Medulla oblongata (tissue), 1 donor: ENCODE measurements at regions not wholly inside any gene's neighbourhood (a gene's known extent, or its start where the extent isn't known, plus 50 kb on each side); places are given as distances from the start of the nearest gene placed in this dataset.
"Not testable (repeated sequence)": the region's sequence is repeated elsewhere in the genome, so short reads cannot be mapped to it uniquely, and the experiment has no call there.

Experiments used
- DNase-seq: peaks from one replicate; pipeline ENCODE4 v3.0.0-alpha.2; 2015; ENCODE audit errors: extremely low spot score

DNA sequence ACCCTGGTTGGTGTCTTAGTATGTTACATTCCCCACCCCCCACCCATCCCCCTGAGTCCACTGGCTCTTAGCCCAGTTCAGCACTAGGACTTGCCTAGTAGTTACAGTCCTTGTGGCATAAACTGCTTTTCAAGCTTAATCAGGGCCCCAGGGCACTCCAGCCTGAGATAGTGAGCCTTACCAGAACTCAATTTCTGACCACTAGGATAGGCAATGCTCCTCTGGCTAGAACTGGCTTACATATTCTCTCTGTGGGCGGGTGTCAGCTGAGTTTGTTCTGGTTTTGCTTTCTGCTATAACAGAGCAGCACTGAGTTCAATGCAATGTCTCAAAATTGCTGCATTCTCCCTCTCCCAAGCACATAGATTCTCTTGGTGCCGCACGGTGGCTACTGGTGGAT is 391.4 kb upstream of the DIPK2B start:
- DNase-seq, result no peak

DNA sequence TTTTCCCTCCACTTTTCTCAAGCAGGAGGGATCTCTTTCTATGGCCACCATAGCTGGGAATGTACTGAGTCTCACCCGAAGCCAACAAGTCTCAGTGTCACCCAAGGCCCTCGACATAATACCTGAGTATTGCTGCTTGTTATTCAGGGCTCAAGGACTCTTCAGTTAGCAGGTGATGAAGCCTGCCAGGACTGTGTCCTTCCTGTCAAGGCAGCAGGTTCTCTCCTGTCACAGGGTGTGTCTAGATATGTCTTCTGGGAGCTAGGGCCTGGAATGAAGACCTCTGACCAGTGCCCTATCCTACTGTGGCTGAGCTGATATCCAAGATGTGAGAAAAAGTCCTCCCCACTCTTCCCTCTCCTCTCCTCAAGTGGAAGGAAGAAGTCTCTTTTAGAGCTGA is 391.0 kb upstream of the DIPK2B start:
- no peak for DNase-seq

DNA sequence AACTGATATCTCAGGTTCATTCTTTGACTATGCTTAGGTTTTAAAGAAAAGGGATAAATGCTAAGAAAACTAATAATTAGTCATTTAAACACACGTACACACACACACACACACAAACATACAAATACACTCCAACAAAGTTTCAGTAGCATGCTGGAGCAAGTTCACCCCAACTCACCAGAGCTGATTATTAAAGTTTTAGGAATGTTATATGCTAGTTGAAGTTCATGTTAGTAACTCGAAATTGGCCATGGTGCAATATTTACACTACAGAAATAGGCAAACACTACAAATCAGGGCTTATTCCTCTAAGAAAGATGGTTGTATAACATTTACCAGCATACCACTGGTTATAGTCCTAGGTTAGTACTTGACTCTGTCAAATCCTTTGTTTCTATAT is 384.0 kb upstream of the DIPK2B start:
- DNase-seq, result no peak

DNA sequence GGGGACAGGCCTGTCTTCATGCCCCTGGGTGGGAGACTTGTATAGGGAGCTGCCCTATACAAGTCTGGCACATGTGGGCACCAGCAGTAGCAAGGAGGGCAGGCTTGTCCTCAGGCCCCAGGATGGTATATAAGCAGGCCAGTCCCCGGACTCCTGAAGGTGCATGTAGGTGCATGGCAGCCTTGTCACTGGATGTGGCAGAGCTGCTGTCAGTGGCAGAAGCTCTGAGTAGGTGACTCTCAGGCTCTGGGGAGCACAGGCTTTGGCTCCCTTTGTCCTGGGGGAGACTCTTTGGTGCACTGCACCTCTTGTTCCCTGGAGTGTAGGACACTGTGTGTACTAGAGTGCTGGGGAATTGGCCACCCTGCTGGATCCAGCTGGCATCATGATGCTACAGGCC is 376.7 kb upstream of the DIPK2B start:
- no peak for DNase-seq

DNA sequence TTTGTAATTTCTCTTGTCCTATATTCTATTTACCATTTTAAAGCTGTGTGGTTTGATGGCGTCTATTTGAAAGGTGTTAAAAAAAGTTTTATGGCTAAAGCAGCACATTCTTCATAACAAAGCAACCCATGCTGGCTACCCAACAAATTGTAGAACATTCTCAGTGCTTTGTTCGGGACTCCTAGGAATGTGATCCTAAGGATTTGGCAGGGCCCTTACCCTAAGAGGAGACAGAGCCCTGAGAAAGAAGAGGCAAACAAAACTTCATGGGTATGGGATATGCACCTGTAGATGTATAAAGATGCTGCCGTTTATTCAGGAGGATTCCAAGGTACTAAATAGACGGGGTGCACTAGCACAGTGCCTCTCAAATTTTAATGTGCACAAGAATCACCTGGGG is 370.8 kb upstream of the DIPK2B start:
- DNase-seq, result no peak

DNA sequence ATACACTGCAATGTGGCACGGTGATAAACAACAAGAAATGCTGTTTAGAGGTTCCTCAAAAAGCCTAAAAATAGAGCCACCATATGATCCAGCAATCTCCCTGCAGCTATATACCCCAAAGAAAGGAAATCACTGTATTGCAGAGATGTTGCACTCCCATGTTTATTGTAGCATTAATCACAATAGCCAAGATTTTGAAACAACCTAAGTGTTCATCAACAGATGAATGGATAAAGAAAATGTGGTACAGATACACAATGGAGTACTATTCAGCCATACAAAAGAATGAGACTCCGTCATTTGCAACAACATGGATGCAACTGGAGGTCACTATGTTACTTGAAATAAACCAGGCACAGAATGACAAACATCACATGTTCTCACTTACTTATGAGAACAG is 365.8 kb upstream of the DIPK2B start:
- no peak for DNase-seq

DNA sequence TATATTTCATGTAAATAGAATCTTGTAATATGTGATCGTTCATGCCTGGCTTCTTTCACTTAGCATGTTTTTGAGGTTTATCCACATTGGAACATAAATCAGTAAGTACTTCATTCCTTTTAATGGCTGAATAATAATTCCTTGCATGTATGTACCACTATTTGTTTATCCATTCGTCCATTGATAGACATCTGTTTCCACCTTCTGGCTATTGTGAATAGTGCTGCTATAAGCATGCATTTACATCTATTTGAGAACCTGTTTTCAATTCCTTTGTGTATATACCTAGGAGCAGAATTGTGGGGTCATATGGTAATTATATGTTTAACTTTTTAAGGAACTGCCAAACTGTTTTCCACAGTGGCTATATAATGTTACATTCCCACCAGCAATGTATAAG is 356.7 kb upstream of the DIPK2B start:
- DNase-seq, result no peak

DNA sequence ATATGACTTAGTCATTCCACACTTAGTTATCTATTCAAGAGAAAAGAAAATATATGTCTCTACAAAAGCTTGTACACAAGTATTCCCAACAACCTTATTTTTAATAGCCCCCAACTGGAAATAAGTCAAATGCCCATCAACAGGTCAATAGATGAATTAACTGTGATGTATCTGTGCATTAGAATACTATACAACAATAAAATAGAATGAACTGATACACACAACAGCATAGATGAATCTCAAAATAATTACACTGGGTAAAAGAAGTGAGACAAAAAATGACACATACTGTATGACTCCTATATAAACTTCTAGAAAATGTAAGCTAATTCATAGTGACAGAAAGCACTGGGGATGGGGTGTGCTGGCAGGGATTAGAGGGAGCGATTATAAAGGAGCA is 354.1 kb upstream of the DIPK2B start:
- DNase-seq, result no peak

DNA sequence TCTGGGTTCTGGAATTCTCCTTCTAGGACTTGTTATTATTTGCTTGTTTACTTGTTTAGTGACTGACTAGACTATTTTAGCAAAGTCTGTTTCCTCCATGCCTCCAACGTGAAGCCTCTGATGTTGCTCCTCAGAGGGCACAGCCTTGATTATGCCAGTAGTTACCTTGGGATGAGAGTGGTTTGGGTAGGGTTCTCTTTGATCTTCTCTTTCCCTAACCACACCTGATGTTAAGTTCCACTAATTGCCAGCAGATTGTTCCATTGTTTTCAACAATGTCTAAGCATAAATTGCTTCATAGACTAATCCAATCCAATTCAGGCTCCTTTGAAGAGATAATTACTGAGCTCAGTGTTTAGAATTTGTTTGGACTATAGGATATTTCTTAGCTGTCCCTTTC is 352.7 kb upstream of the DIPK2B start:
- DNase-seq, result no peak

DNA sequence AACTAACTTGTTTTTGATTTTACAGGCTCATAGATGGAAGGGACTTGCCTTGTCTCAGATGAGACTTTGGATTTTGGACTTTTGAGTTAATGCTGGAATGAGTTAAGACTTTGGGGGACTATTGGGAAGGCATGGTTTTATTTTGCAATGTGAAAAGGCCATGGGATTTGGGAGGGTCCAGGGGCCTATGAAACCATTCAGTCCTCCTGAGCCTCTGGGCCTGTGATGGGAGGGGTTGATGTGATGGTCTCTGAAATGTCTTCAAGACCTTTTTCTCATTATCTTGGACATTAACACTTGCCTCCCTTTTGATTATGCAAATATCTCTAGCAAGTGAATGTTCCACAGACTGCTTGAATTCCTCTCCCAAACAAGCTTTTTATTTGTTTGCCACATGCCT is 346.0 kb upstream of the DIPK2B start:
- DNase-seq, result not testable (repeated sequence)

DNA sequence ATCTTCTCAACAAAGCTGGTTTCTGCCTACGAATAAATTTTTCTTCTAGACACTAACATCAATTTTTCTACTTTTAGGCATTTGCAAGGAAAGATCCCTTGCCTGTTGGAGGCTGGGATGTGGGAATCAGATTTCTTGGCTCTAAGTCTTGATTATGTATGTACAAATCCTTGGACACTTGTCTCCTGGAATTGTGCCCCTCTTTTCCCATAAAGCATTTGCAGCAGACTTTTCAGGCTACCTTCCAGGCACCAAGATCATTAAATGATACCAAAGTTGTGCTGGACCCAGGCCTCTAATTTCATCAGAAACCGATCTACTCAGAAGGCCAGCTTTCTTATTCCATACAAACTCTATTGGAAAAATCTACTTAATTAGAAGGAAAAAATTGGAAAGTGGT is 339.5 kb upstream of the DIPK2B start:
- DNase-seq, result no peak

DNA sequence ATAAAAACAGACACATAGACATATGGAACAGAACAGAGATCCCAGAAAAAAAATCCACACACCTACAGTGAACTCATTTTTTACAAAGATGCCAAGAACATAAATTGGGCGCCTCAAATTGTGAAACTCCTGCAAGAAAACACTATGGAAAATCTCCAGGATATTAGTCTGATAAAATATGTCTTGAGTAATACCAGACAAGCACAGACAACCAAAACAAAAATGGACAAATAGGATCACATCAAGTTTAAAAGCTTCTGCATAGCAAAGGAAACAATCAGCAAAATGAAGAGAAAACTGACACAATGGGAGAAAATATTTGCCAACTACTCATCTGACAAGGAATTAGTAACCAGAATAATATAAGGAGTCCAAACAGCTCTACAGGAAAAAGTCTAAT is 337.3 kb upstream of the DIPK2B start:
- no peak for DNase-seq

DNA sequence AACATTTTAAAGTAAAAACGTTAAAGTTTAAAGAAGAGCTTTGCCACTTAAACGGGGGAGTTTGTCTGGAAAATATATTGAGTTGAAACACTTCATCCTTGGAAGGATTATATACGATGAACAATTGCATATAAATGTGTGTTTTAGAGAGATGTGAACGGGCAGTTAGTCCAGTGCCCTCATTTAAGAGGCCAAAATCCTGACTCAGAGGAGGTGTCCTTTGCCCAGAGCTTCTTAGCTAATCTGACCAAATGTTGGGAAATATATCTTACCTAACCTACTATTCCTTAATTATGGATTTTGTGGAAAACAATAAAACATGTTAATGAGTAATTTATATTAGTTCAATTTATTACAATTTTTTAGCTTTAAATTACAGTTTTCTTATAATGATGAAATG is 327.2 kb upstream of the DIPK2B start:
- no peak for DNase-seq

DNA sequence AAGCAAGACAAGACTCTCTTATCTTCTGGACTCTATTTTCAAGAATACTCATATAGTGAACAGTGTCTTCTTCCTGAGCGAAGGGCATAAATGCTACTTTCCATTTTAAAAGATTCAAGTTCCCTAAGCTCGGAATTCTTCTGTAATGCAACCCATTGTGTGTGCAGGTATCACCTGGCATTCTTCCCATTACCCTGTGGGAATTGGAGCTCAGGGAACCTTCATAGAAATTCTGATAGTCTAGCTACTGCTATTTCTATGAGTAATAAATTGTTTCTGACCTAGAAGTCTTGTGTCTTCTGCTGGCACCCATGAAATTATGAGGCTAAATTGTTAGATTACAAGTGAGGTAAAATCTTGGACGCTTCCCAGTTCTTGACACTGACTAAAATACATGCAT is 324.1 kb upstream of the DIPK2B start:
- no peak for DNase-seq

DNA sequence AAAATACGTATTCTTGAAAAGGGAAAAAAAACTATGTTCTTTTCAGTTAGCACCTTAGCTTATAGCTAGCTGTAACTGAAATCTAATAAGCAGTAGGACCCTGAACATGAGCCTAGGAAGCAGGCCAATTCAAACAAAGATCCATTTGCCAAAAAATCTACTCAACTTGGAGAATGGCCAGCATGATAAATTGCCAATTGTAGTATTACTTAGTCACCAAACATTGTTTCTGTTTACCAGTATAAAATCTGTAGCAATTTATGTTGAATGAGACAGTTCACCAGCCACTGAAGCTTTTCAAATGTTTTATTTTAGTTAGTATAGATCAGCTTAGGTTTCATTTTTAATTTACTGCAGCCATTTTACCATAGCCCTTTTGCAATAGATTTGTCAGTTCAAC is 323.6 kb upstream of the DIPK2B start:
- no peak for DNase-seq

DNA sequence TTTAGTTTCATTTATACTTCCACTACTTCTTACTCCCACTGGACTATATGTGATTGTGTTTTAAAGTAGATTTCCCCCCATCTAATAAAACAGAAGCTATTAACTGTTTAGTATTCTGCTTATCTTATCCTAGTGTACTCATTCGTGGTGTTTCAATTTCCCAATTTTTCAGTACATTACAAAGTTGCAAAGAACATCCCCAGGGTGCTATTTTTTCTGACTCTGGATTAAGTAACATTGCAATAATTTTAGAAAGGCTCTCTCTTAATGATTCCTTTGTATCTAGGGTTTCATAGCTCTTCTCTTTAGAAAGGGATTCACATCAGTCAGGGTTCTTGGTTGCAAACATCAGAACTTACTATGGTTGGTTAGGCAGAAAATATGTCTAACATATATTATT is 317.9 kb upstream of the DIPK2B start:
- no peak for DNase-seq

DNA sequence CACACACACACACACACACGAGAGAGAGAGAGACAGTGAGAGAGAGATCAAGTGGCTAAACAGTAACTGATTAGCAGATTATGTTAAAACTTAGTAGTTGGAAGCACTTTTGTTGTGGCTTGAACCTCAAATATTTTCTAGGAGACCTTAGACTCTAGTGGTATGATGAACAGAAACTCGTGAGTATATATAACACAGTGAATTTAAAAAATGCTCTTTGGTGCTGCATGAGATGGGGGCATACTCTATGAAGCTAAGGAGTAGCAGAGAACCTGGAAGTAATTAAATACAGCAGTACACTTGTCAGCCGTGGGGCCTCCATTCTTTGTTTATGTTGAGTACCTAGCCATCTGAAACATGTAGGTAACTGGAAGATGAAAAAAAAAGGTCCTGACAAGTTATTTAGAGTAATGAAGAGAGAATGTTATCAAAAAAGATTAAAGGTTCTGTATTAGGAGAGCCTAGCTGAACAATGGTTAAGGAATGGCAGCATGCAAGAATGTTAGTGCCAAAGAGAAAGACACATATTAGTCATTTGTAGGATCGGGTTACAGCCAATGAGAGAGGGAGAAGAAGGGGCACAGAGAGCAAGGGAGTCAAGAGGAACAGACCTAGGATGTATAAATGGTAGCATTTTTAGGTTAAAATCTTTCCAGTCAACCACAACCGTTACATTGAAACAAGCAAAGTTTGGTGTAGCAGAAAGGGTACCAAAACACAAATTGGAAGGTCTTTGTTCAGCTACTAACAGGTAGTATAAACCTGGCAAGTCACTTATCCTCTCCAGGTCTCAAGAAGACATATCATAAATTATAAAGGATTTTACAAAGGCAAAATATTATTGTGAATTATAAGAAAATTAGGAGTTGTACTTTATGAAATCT is 316.7 kb upstream of the DIPK2B start:
- DNase-seq, result no peak

DNA sequence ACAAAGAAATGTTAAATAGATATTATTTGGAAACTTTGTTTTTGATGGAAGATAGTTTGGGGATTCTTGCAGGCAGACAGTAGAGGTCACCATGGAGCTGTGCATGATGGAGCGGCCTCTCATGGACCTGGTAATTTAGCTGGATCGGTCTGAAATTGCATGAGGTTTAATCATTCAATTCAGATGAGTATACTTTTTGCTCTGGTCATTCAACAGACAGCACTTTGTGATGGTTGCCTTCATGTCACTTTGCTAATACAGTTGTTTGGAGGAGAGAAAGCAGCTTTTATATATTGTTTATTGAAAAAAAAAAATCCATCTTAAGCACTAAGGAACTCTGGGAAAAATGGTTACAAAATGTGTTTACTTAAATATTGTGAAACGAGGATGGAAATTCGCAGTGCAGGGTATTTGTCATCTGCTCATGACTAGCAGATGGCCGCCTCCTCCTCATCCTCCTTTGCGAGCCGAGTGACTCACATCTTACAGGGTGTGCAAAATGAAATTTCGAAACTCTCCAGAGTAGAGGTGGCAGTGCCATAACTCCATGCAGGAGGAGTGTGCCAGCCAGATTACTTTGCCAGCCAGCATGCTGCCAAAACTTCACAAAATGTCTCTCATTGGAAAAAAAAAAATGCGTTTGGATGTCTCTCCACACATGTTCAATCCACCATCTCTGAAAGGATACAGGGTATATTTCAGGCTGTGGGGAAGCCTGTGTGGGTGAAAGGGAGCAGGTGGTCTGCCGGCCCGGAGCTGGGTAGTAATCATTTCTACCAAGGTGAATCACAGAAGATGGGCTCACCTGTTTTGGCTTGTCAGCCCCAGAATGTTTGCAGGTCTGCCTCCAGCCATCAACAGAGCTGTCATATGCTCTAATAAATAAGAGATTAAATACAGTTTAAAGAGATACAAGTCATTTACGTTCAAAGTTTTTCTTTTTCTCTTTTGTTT is 314.9 kb upstream of the DIPK2B start:
- peak; percentile 52 for DNase-seq

DNA sequence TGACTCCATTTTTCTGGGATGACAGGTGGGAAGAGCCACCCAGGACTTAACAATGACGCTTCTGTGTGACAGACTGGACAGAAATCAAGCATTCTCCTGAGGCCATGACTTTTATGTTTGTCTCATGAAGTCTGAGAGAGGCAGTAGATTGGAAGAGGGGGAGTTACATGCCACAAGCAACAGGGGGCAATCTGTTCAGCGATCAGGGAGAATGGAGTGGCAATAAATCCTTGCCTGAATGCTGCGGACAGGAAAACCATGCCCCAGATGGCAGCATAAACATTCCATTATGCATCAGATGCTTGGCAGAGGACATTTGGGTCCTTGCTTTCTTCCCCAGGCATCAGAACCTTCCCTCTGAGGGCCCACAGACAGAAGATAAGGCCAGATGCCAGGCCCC is 312.4 kb upstream of the DIPK2B start:
- no peak for DNase-seq

DNA sequence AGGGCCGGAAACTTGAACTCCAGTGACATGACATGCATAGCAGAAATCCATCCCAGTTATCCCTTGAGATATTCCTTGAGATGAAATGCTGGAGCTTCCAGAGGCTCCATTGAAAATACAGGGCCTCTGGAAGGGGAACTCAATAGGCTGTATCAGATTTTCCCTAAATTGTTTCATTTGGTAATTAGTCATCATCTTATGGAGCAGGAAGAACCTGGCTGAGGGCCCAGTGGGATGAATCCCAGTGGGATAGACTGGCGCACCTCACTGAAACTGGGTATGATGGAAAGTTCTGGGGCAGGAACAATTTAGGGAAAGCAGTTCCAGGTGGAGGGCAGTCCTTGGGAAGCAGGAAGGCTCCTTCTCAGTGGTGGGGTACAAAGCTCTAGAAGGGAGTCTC is 307.8 kb upstream of the DIPK2B start:
- no peak for DNase-seq

DNA sequence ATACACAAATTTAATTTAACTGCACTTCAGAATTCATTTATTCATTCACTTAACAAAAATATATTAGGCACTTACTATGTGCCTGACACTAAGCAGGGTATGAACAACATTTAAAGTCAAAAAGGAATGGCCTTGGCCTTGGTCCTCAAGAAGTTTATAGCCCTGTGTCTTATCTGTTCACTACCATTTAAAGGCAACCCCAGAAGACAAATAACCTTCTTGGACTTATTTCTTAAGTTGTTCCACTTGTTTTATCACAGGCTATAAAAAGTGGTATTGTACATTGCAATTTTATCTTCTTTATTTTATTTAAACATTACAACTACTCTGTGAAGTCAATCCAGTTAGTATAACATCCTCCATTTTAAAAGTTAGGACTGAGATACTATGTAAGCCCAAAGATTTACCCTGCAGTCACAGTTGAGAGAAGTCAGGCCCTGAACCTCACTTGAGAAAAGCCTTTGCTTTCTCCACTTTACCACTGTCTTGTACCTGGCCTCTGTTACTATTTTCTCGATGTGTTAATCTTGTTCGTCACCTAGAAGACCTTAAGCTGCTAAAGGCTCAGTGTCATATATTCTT is 305.6 kb upstream of the DIPK2B start:
- DNase-seq, result no peak

DNA sequence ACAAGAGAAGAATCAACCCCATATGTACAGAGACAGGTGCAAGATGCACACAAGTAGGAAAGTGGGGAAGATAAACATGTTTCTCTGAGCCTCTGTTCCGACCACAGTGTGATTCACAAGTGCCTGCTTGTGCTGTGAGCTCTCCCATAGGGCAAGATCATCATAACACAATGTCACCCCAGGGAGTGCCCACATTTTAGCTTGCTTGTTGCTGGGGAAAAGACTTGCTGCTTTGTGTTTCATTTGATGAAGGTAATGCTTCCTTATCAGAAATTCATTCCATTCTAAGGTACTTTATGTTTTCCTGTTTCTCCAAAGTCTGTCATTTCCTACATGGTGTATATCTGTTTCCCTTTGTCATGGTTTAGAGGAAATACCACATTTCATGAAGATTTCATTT is 304.5 kb upstream of the DIPK2B start:
- no peak for DNase-seq
